Ramos (cell line): ENCODE measurements at regions not wholly inside any gene's neighbourhood (a gene's known extent, or its start where the extent isn't known, plus 50 kb on each side); places are given as distances from the start of the nearest gene placed in this dataset.

Source experiments
- in situ Hi-C: fragments of 300-500 bp; cut with MboI; formaldehyde crosslinking; loops from one replicate; pipeline ENCODE4 v1.14.3; 2022; ENCODE audit warnings: low sequenced_read_pairs; ENCODE audit not compliant: unreplicated experiment

- in situ Hi-C loops, result no loop called here
These were observed 342.3 kb upstream of the PROK2 start for GRCh38 chr3:72127224-72127612.

- in situ Hi-C loops, result no loop called here
These were observed 341.7 kb upstream of the PROK2 start for GRCh38 chr3:72126441-72127223.

- in situ Hi-C loops, result no loop called here
These were observed 339.0 kb upstream of the PROK2 start for GRCh38 chr3:72123908-72124441.

- in situ Hi-C loops, result no loop called here
These were observed 336.1 kb upstream of the PROK2 start for GRCh38 chr3:72120806-72121778.

GRCh38 chr3:72120039-72120438, 335.1 kb upstream of the PROK2 start:
- in situ Hi-C loops, result no loop called here

- in situ Hi-C loops, result no loop called here
These were observed 333.7 kb upstream of the PROK2 start for GRCh38 chr3:72118628-72119027.

- in situ Hi-C loops, result no loop called here
These were observed 331.3 kb upstream of the PROK2 start for GRCh38 chr3:72116226-72116625.

- in situ Hi-C loops, result no loop called here
These were observed 330.4 kb upstream of the PROK2 start for GRCh38 chr3:72115307-72115706.

- in situ Hi-C loops, result no loop called here
These were observed 329.8 kb upstream of the PROK2 start for GRCh38 chr3:72114773-72115172.

- in situ Hi-C loops, result no loop called here
These were observed 329.0 kb upstream of the PROK2 start for GRCh38 chr3:72113964-72114363.

GRCh38 chr3:72113564-72113963, 328.6 kb upstream of the PROK2 start:
- in situ Hi-C loops, result no loop called here

- in situ Hi-C loops, result no loop called here
These were observed 327.5 kb upstream of the PROK2 start for GRCh38 chr3:72112435-72112834.

GRCh38 chr3:72111265-72112205, 326.6 kb upstream of the PROK2 start:
- in situ Hi-C loops, result no loop called here

GRCh38 chr3:72109327-72110259, 324.6 kb upstream of the PROK2 start:
- in situ Hi-C loops, result no loop called here

GRCh38 chr3:72105306-72105705, 320.4 kb upstream of the PROK2 start:
- in situ Hi-C loops, result no loop called here

GRCh38 chr3:72102112-72102616, 317.2 kb upstream of the PROK2 start:
- in situ Hi-C loops, result no loop called here

GRCh38 chr3:72101494-72101893, 316.5 kb upstream of the PROK2 start:
- in situ Hi-C loops, result no loop called here

GRCh38 chr3:72100601-72101187, 315.7 kb upstream of the PROK2 start:
- in situ Hi-C loops, result no loop called here
